Endodermal cell (in vitro differentiated cells): ENCODE measurements at regions not wholly inside any gene's neighbourhood (a gene's known extent, or its start where the extent isn't known, plus 50 kb on each side); places are given as distances from the start of the nearest gene placed in this dataset.

ENCODE experiments used
- DNase-seq: peaks from one replicate; pipeline ENCODE4 v3.0.0-alpha.2; 2017
- H3K27ac ChIP-seq: 2 replicates; pipeline ENCODE4 v1.5.1; 2013; ENCODE audit warnings: mild to moderate bottlenecking, low read depth, low read length, moderate library complexity
- H3K27me3 ChIP-seq: 2 replicates; pipeline ENCODE4 v1.6.1; 2013; ENCODE audit warnings: mild to moderate bottlenecking, low read length, moderate library complexity; ENCODE audit not compliant: insufficient read depth, control insufficient read depth, poor library complexity, severe bottlenecking
- H3K36me3 ChIP-seq: 2 replicates; pipeline ENCODE4 v1.7.0; 2013; ENCODE audit warnings: mild to moderate bottlenecking, low read length, moderate library complexity; ENCODE audit not compliant: control insufficient read depth, insufficient read depth
- H3K4me1 ChIP-seq: one replicate; pipeline ENCODE4 v1.7.0; 2013; ENCODE audit warnings: low read length; ENCODE audit not compliant: control insufficient read depth, insufficient read depth
- H3K4me3 ChIP-seq: 2 replicates; pipeline ENCODE4 v1.5.1; 2013; ENCODE audit warnings: mild to moderate bottlenecking, low read length, moderate library complexity
- H3K9ac ChIP-seq: 2 replicates; pipeline ENCODE4 v1.6.1; 2013; ENCODE audit warnings: mild to moderate bottlenecking, low read length, moderate library complexity; ENCODE audit not compliant: poor library complexity, severe bottlenecking; ENCODE audit errors: extremely low read depth
- H3K9me3 ChIP-seq: 2 replicates; pipeline ENCODE4 v1.6.1; 2013; ENCODE audit warnings: mild to moderate bottlenecking, low read length, moderate library complexity; ENCODE audit not compliant: control insufficient read depth
- H3K27ac Mint-ChIP-seq: 2 replicates; pipeline ENCODE4 v1.8.0; 2020; ENCODE audit warnings: mixed read lengths
- H3K27me3 Mint-ChIP-seq: 2 replicates; pipeline ENCODE4 v1.8.0; 2021; ENCODE audit warnings: mild to moderate bottlenecking, mixed read lengths; ENCODE audit not compliant: insufficient read depth
- H3K36me3 Mint-ChIP-seq: 2 replicates; pipeline ENCODE4 v1.8.0; 2020; ENCODE audit warnings: low read depth, mixed read lengths
- H3K4me1 Mint-ChIP-seq: 2 replicates; pipeline ENCODE4 v1.8.0; 2020; ENCODE audit warnings: mixed read lengths
- H3K4me3 Mint-ChIP-seq: 2 replicates; pipeline ENCODE4 v1.8.0; 2020; ENCODE audit warnings: mild to moderate bottlenecking, moderate library complexity, mixed read lengths
- H3K9me3 Mint-ChIP-seq: 2 replicates; pipeline ENCODE4 v1.8.0; 2020; ENCODE audit warnings: mild to moderate bottlenecking, mixed read lengths
- WGBS, 2 experiments: methylation state at CpG; one replicate each; pipeline versions ENCODE4 v1.1.5 to v1.1.7; 2013; ENCODE audit warnings: missing lambda C conversion rate in 2 of 2, mixed read lengths in 1 of 2; ENCODE audit not compliant: insufficient coverage in 1 of 2, insufficient read length in 1 of 2; 5-methylcytosine and 5-hydroxymethylcytosine counted together
- TF ChIP-seq, protein P1 (sequence below): fragments of 200-600 bp; sonication (generic); conservative IDR thresholded peaks from 2 replicates; pipeline ENCODE4 v1.5.0; 2021; ENCODE audit warnings: antibody characterized with exemption, mild to moderate bottlenecking

DNA sequence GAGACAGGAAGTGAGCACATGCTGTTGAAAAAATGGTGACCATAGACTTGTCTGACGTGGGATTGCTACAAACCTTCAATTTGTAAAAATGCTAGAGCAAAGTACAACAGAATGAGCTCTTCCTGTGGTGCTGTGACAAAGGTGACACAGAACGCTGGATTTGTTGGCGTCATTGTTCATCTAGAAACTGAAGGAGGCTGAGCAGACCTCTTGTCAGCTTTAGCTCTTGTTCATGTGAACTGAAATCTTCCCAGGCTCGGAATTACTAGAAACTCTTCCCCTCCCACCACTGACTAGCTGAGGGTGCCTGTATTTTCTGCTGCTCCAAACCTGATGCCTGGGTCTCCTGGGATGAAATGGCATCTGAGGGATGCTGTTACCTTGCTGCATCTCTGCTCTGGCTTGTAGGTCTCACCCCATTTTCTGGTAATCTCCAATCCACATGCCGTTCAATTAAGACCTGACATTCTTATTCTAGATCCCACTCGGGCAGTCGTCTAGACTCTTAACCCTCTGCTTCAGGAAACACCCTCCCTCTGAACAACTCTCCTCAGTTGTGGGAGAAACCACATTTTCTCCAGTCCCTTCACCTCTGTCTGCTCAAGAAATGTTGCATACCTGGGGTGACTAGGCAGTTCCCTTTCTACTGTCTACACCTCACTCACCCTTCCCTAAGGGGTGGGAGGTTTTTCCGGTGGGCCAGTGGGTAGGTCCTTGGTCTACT is 349.3 kb downstream of the CXCL12 start:
- Histone ChIP-seq H3K4me3 (no peak overlapping the region), H3K27me3 (no peaks in the 10 kb centered on the region), H3K36me3 (no peaks in the 10 kb centered on the region), H3K4me1 (peaks cover 3% of the 10 kb centered on the region), H3K27ac (no peak overlapping the region), H3K9me3 (no peaks in the 10 kb centered on the region), H3K9ac (peak overlapping the region; percentile 15)
- no peak for DNase-seq
- H3K9me3 Mint-ChIP-seq: no peaks in the 10 kb centered on the region
- TF ChIP-seq, protein P1, sequence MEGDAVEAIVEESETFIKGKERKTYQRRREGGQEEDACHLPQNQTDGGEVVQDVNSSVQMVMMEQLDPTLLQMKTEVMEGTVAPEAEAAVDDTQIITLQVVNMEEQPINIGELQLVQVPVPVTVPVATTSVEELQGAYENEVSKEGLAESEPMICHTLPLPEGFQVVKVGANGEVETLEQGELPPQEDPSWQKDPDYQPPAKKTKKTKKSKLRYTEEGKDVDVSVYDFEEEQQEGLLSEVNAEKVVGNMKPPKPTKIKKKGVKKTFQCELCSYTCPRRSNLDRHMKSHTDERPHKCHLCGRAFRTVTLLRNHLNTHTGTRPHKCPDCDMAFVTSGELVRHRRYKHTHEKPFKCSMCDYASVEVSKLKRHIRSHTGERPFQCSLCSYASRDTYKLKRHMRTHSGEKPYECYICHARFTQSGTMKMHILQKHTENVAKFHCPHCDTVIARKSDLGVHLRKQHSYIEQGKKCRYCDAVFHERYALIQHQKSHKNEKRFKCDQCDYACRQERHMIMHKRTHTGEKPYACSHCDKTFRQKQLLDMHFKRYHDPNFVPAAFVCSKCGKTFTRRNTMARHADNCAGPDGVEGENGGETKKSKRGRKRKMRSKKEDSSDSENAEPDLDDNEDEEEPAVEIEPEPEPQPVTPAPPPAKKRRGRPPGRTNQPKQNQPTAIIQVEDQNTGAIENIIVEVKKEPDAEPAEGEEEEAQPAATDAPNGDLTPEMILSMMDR: no peak
- 72 to 87% methylated on average over 6 to 8 of the region's 8 CpGs for WGBS, 2 experiments
- H3K27ac Mint-ChIP-seq: no peak overlapping the region
- H3K27me3 Mint-ChIP-seq: peaks cover 2% of the 10 kb centered on the region
- H3K4me3 Mint-ChIP-seq: no peak overlapping the region
- peaks cover 13% of the 10 kb centered on the region for H3K4me1 Mint-ChIP-seq
- H3K36me3 Mint-ChIP-seq: no peaks in the 10 kb centered on the region

DNA sequence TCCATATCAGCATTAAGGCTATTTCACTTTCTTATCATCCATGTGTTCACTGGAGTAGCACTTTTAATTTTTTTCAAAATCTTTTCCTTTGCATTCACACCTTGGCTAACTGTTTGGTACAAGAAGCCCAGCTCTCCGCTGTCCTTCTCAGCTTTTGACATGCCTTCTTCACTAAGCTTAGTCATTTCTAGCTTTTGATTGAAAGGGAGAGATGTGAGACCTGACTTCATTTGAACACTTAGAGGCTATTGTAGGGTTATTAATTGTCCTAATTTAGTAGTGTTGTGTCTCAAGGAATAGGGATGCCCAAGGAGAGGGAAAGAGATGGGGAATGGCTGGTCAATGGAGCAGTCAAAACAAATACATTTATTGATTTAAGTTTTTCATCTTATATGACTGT is 350.0 kb downstream of the CXCL12 start:
- Mint-ChIP-seq H3K36me3 (no peaks in the 10 kb centered on the region), H3K4me3 (no peak overlapping the region), H3K9me3 (no peaks in the 10 kb centered on the region), H3K27me3 (peaks cover 2% of the 10 kb centered on the region), H3K27ac (no peak overlapping the region), H3K4me1 (peaks cover 15% of the 10 kb centered on the region)
- no peak overlapping the region for H3K4me3 ChIP-seq
- H3K27ac ChIP-seq: no peak overlapping the region
- TF ChIP-seq, protein P1: no peak
- no peaks in the 10 kb centered on the region for H3K36me3 ChIP-seq
- H3K9me3 ChIP-seq: no peaks in the 10 kb centered on the region
- no peak overlapping the region for H3K9ac ChIP-seq
- peaks cover 3% of the 10 kb centered on the region for H3K4me1 ChIP-seq
- no peak for DNase-seq
- 100% methylated on average over 1 of the region's 1 CpG; no CpG with 5 or more reads in 1 of the 2 experiments for WGBS, 2 experiments
- H3K27me3 ChIP-seq: no peaks in the 10 kb centered on the region

DNA sequence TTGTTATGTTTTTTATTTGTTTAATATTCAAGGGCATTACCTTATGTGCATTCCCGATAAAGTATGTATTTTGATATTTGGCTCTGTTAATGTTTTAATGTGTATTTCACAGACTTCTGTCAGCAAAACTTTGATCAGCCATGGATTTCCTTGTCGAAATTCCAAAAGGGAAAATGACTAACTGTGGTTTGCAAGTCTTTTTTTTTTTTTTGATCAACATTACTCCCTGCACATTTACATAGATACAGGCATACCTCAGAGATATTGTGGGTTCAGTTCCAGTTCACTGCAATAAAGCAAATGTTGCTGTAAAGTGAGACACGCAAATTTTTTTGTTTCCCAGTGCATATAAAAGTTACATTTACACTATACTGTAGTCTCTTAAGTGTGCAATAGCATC is 351.9 kb downstream of the CXCL12 start:
- H3K4me1 ChIP-seq: peaks cover 3% of the 10 kb centered on the region
- TF ChIP-seq, protein P1: no peak
- no peak overlapping the region for H3K27ac Mint-ChIP-seq
- no peak overlapping the region for H3K4me3 ChIP-seq
- H3K27ac ChIP-seq: no peak overlapping the region
- no peaks in the 10 kb centered on the region for H3K9me3 Mint-ChIP-seq
- H3K36me3 Mint-ChIP-seq: no peaks in the 10 kb centered on the region
- no peaks in the 10 kb centered on the region for H3K36me3 ChIP-seq
- H3K27me3 ChIP-seq: no peaks in the 10 kb centered on the region
- no peak overlapping the region for H3K4me3 Mint-ChIP-seq
- DNase-seq: no peak
- H3K9me3 ChIP-seq: no peaks in the 10 kb centered on the region
- H3K27me3 Mint-ChIP-seq: peaks cover 2% of the 10 kb centered on the region
- WGBS, 2 experiments: 84 to 100% methylated on average over 2 to 3 of the region's 3 CpGs
- no peak overlapping the region for H3K9ac ChIP-seq
- H3K4me1 Mint-ChIP-seq: peaks cover 17% of the 10 kb centered on the region
